ENCODE measurements at regions not wholly inside any gene's neighbourhood (a gene's known extent, or its start where the extent isn't known, plus 50 kb on each side); places are given as distances from the start of the nearest gene placed in this dataset.
"Not testable (repeated sequence)": the region's sequence is repeated elsewhere in the genome, so short reads cannot be mapped to it uniquely, and the experiment has no call there.

- intact Hi-C loops (cut with DNase I) = no loop called here
- H3K9me3 ChIP-seq (ENCODE audit: control insufficient read depth, low read length) = no peaks in the 10 kb centered on the region
- no peak overlapping the region for H3K27ac ChIP-seq (ENCODE audit: low read depth in 1 of 2, low read length in 2 of 2)
- ATAC-seq (ENCODE audit: low FRiP score) (no peak), DNase-seq (no peak)
- H3K4me1 ChIP-seq (ENCODE audit: control insufficient read depth in 1 of 2, insufficient read depth in 2 of 2, low read length in 2 of 2) = peaks cover 0 to 4% of the 10 kb centered on the region in 2 donors
- H3K27me3 ChIP-seq (ENCODE audit: control insufficient read depth in 1 of 2, insufficient read depth in 2 of 2, low read length in 1 of 2) = no peaks in the 10 kb centered on the region
- H3K4me3 ChIP-seq (ENCODE audit: low read length in 2 of 2) = no peak overlapping the region
- no peaks in the 10 kb centered on the region for H3K36me3 ChIP-seq (ENCODE audit: control insufficient read depth in 1 of 2, insufficient read depth in 2 of 2, low read length in 1 of 2)
Measured at GRCh38 chr12:42015051-42015461, 129.6 kb downstream of the GXYLT1 start.

- ATAC-seq (ENCODE audit: low FRiP score); DNase-seq; H3K4me1 ChIP-seq (ENCODE audit: control insufficient read depth in 1 of 2, insufficient read depth in 2 of 2, low read length in 2 of 2); H3K27me3 ChIP-seq (ENCODE audit: control insufficient read depth in 1 of 2, insufficient read depth in 2 of 2, low read length in 1 of 2); H3K4me3 ChIP-seq (ENCODE audit: low read length in 2 of 2); H3K27ac ChIP-seq (ENCODE audit: low read depth in 1 of 2, low read length in 2 of 2); H3K9me3 ChIP-seq (ENCODE audit: control insufficient read depth, low read length); intact Hi-C loops (cut with DNase I); H3K36me3 ChIP-seq (ENCODE audit: control insufficient read depth in 1 of 2, insufficient read depth in 2 of 2, low read length in 1 of 2): not testable (repeated sequence)
- WGBS, 2 donors = 59 to 63% methylated on average over 2 of the region's 2 CpGs
Measured at GRCh38 chr12:42012501-42012900, 132.2 kb downstream of the GXYLT1 start.

- no peak overlapping the region for H3K27ac ChIP-seq (ENCODE audit: low read depth in 1 of 2, low read length in 2 of 2)
- no peak for ATAC-seq (ENCODE audit: low FRiP score)
- no peaks in the 10 kb centered on the region for H3K27me3 ChIP-seq (ENCODE audit: control insufficient read depth in 1 of 2, insufficient read depth in 2 of 2, low read length in 1 of 2)
- DNase-seq = no peak
- no peak overlapping the region for H3K4me3 ChIP-seq (ENCODE audit: low read length in 2 of 2)
- H3K9me3 ChIP-seq (ENCODE audit: control insufficient read depth, low read length) = no peaks in the 10 kb centered on the region
- intact Hi-C loops (cut with DNase I) = no loop called here
- 74 to 79% methylated on average over 3 of the region's 3 CpGs for WGBS, 2 donors
- H3K36me3 ChIP-seq (ENCODE audit: control insufficient read depth in 1 of 2, insufficient read depth in 2 of 2, low read length in 1 of 2) = no peaks in the 10 kb centered on the region
- H3K4me1 ChIP-seq (ENCODE audit: control insufficient read depth in 1 of 2, insufficient read depth in 2 of 2, low read length in 2 of 2) = peaks cover 0 to 4% of the 10 kb centered on the region in 2 donors
Measured at GRCh38 chr12:42010715-42011114, 134.0 kb downstream of the GXYLT1 start.

DNA sequence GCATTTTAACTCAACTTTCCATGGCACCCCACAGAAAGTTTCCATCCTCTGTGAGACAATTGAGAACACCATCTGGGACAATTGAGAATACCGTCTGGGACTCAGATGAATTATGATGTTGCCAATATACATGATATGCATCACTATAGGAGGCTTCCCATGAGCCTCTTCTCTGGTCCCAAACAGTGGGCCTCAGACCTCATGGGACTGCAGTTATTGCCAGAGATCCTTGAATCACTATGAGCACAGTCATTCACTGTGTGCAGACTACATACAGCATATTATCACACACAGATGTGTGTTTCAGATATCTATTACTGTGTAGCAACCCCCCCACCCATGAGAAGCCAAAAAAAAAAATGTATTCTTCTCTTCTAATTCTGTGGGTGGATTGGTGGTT, 134.4 kb downstream of the GXYLT1 start:
- ATAC-seq (ENCODE audit: low FRiP score) (no peak), DNase-seq (no peak)
- H3K9me3 ChIP-seq (ENCODE audit: control insufficient read depth, low read length) = no peaks in the 10 kb centered on the region
- intact Hi-C loops (cut with DNase I) = no loop called here
- no peaks in the 10 kb centered on the region for H3K36me3 ChIP-seq (ENCODE audit: control insufficient read depth in 1 of 2, insufficient read depth in 2 of 2, low read length in 1 of 2)
- WGBS, 2 donors = 92 to 97% methylated on average over 1 of the region's 1 CpG
- no peak overlapping the region for H3K4me3 ChIP-seq (ENCODE audit: low read length in 2 of 2)
- no peaks in the 10 kb centered on the region for H3K27me3 ChIP-seq (ENCODE audit: control insufficient read depth in 1 of 2, insufficient read depth in 2 of 2, low read length in 1 of 2)
- H3K27ac ChIP-seq (ENCODE audit: low read depth in 1 of 2, low read length in 2 of 2) = no peak overlapping the region
- peaks cover 0 to 4% of the 10 kb centered on the region in 2 donors for H3K4me1 ChIP-seq (ENCODE audit: control insufficient read depth in 1 of 2, insufficient read depth in 2 of 2, low read length in 2 of 2)

- WGBS, 2 donors = 87% methylated on average over 5 of the region's 5 CpGs
- Histone ChIP-seq H3K4me1 (ENCODE audit: control insufficient read depth in 1 of 2, insufficient read depth in 2 of 2, low read length in 2 of 2) (peaks cover 0 to 4% of the 10 kb centered on the region in 2 donors), H3K9me3 (ENCODE audit: control insufficient read depth, low read length) (no peaks in the 10 kb centered on the region), H3K36me3 (ENCODE audit: control insufficient read depth in 1 of 2, insufficient read depth in 2 of 2, low read length in 1 of 2) (no peaks in the 10 kb centered on the region), H3K27me3 (ENCODE audit: control insufficient read depth in 1 of 2, insufficient read depth in 2 of 2, low read length in 1 of 2) (no peaks in the 10 kb centered on the region), H3K27ac (ENCODE audit: low read depth in 1 of 2, low read length in 2 of 2) (no peak overlapping the region), H3K4me3 (ENCODE audit: low read length in 2 of 2) (no peak overlapping the region)
- ATAC-seq (ENCODE audit: low FRiP score) (no peak), DNase-seq (no peak)
- intact Hi-C loops (cut with DNase I) = no loop called here
Measured at GRCh38 chr12:42008996-42009395, 135.7 kb downstream of the GXYLT1 start.

- intact Hi-C loops (cut with DNase I) = no loop called here
- H3K4me3 ChIP-seq (ENCODE audit: low read length in 2 of 2) = no peak overlapping the region
- no peak for ATAC-seq (ENCODE audit: low FRiP score)
- no peaks in the 10 kb centered on the region for H3K27me3 ChIP-seq (ENCODE audit: control insufficient read depth in 1 of 2, insufficient read depth in 2 of 2, low read length in 1 of 2)
- no peaks in the 10 kb centered on the region for H3K9me3 ChIP-seq (ENCODE audit: control insufficient read depth, low read length)
- no peak for DNase-seq
- no peaks in the 10 kb centered on the region for H3K4me1 ChIP-seq (ENCODE audit: control insufficient read depth in 1 of 2, insufficient read depth in 2 of 2, low read length in 2 of 2)
- no peaks in the 10 kb centered on the region for H3K36me3 ChIP-seq (ENCODE audit: control insufficient read depth in 1 of 2, insufficient read depth in 2 of 2, low read length in 1 of 2)
- 95 to 98% methylated on average over 1 of the region's 1 CpG for WGBS, 2 donors
- no peak overlapping the region for H3K27ac ChIP-seq (ENCODE audit: low read depth in 1 of 2, low read length in 2 of 2)
Measured at GRCh38 chr12:42003031-42003430, 141.6 kb downstream of the GXYLT1 start.

DNA sequence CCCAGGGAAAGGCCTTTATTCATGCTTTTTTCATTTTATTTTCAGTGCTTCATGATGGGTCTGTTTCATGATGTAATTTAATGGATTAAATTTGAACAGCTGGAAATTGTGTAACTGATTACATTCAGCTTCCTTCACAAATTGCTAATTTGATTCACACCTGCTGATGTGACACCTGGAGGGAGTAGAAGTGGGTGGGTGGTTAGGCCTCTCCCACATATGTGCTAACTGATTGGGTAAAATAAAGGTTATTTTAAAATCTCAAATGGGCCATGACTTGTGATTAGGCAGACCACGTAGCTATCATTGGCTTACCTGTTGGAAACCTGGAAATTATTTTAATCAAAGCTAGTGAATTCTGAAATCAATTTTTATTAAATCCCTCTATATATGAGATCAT, 142.1 kb downstream of the GXYLT1 start:
- no peaks in the 10 kb centered on the region for H3K27me3 ChIP-seq (ENCODE audit: control insufficient read depth in 1 of 2, insufficient read depth in 2 of 2, low read length in 1 of 2)
- H3K36me3 ChIP-seq (ENCODE audit: control insufficient read depth in 1 of 2, insufficient read depth in 2 of 2, low read length in 1 of 2) = no peaks in the 10 kb centered on the region
- intact Hi-C loops (cut with DNase I) = no loop called here
- ATAC-seq (ENCODE audit: low FRiP score) (no peak), DNase-seq (no peak)
- 86 to 93% methylated on average over 1 of the region's 1 CpG for WGBS, 2 donors
- no peaks in the 10 kb centered on the region for H3K4me1 ChIP-seq (ENCODE audit: control insufficient read depth in 1 of 2, insufficient read depth in 2 of 2, low read length in 2 of 2)
- peaks cover 1% of the 10 kb centered on the region for H3K9me3 ChIP-seq (ENCODE audit: control insufficient read depth, low read length)
- H3K27ac ChIP-seq (ENCODE audit: low read depth in 1 of 2, low read length in 2 of 2) = no peak overlapping the region
- H3K4me3 ChIP-seq (ENCODE audit: low read length in 2 of 2) = no peak overlapping the region

GRCh38 chr12:41998436-41998835, 146.2 kb downstream of the GXYLT1 start:
- WGBS, 2 donors = 88 to 91% methylated on average over 14 of the region's 14 CpGs
- intact Hi-C loops (cut with DNase I) = no loop called here
- Histone ChIP-seq H3K27ac (ENCODE audit: low read depth in 1 of 2, low read length in 2 of 2) (no peak overlapping the region), H3K4me1 (ENCODE audit: control insufficient read depth in 1 of 2, insufficient read depth in 2 of 2, low read length in 2 of 2) (no peaks in the 10 kb centered on the region), H3K9me3 (ENCODE audit: control insufficient read depth, low read length) (peaks cover 1% of the 10 kb centered on the region), H3K4me3 (ENCODE audit: low read length in 2 of 2) (no peak overlapping the region), H3K36me3 (ENCODE audit: control insufficient read depth in 1 of 2, insufficient read depth in 2 of 2, low read length in 1 of 2) (no peaks in the 10 kb centered on the region), H3K27me3 (ENCODE audit: control insufficient read depth in 1 of 2, insufficient read depth in 2 of 2, low read length in 1 of 2) (no peaks in the 10 kb centered on the region)
- no peak for ATAC-seq (ENCODE audit: low FRiP score)
- DNase-seq = no peak

GRCh38 chr12:41993283-41993682, 151.4 kb downstream of the GXYLT1 start:
- ATAC-seq (ENCODE audit: low FRiP score) = no peak
- WGBS, 2 donors = 84 to 88% methylated on average over 2 of the region's 2 CpGs

More at GRCh38 chr12:41993283-41993682, 151.4 kb downstream of the GXYLT1 start:
- no peaks in the 10 kb centered on the region for H3K36me3 ChIP-seq (ENCODE audit: control insufficient read depth in 1 of 2, insufficient read depth in 2 of 2, low read length in 1 of 2)
- no peak overlapping the region for H3K4me3 ChIP-seq (ENCODE audit: low read length in 2 of 2)
- peaks cover 6% of the 10 kb centered on the region for H3K9me3 ChIP-seq (ENCODE audit: control insufficient read depth, low read length)
- no peak overlapping the region for H3K27ac ChIP-seq (ENCODE audit: low read depth in 1 of 2, low read length in 2 of 2)
- no peak for DNase-seq
- no peaks in the 10 kb centered on the region for H3K27me3 ChIP-seq (ENCODE audit: control insufficient read depth in 1 of 2, insufficient read depth in 2 of 2, low read length in 1 of 2)
- no peaks in the 10 kb centered on the region for H3K4me1 ChIP-seq (ENCODE audit: control insufficient read depth in 1 of 2, insufficient read depth in 2 of 2, low read length in 2 of 2)
- intact Hi-C loops (cut with DNase I) = no loop called here
